ENCODE measurements at regions not wholly inside any gene's neighbourhood (a gene's known extent, or its start where the extent isn't known, plus 50 kb on each side); places are given as distances from the start of the nearest gene placed in this dataset.

GRCh38 chr6:80720824-80721223 lies 614.4 kb downstream of the BCKDHB start:
- no peak for TF ChIP-seq CTCF (IDR thresholded peaks at IDR 0.05; ENCODE audit: insufficient read depth, low read depth, low read length, missing control alignments)
- DNase-seq (ENCODE audit: low read depth), result no peak

GRCh38 chr6:80714513-80714912 lies 608.0 kb downstream of the BCKDHB start:
- H3K4me3 ChIP-seq (ENCODE audit: low read depth, low read length), result no peak overlapping the region
- no peak for TF ChIP-seq CTCF (IDR thresholded peaks at IDR 0.05; ENCODE audit: insufficient read depth, low read depth, low read length, missing control alignments)

More at GRCh38 chr6:80720824-80721223, 614.4 kb downstream of the BCKDHB start:
- H3K4me3 ChIP-seq (ENCODE audit: low read depth, low read length), result no peak overlapping the region

GRCh38 chr6:80698459-80698858 lies 592.0 kb downstream of the BCKDHB start:
- no peak for TF ChIP-seq CTCF (IDR thresholded peaks at IDR 0.05; ENCODE audit: insufficient read depth, low read depth, low read length, missing control alignments)
- H3K4me3 ChIP-seq (ENCODE audit: low read depth, low read length), result no peak overlapping the region
- no peak for DNase-seq (ENCODE audit: low read depth)

More at GRCh38 chr6:80714513-80714912, 608.0 kb downstream of the BCKDHB start:
- DNase-seq (ENCODE audit: low read depth), result no peak

- DNase-seq (ENCODE audit: low read depth), result no peak
- no peak for TF ChIP-seq CTCF (IDR thresholded peaks at IDR 0.05; ENCODE audit: insufficient read depth, low read depth, low read length, missing control alignments)
- no peak overlapping the region for H3K4me3 ChIP-seq (ENCODE audit: low read depth, low read length)
Observed at GRCh38 chr6:80696268-80696667, 589.8 kb downstream of the BCKDHB start.

GRCh38 chr6:80690551-80691131 lies 584.2 kb downstream of the BCKDHB start:
- H3K4me3 ChIP-seq (ENCODE audit: low read depth, low read length), result no peak overlapping the region
- DNase-seq (ENCODE audit: low read depth), result no peak
- TF ChIP-seq CTCF (IDR thresholded peaks at IDR 0.05; ENCODE audit: insufficient read depth, low read depth, low read length, missing control alignments), result no peak

- TF ChIP-seq CTCF (IDR thresholded peaks at IDR 0.05; ENCODE audit: insufficient read depth, low read depth, low read length, missing control alignments), result no peak
- no peak for DNase-seq (ENCODE audit: low read depth)
- no peak overlapping the region for H3K4me3 ChIP-seq (ENCODE audit: low read depth, low read length)
Observed at GRCh38 chr6:80689716-80690395, 583.4 kb downstream of the BCKDHB start.
